ENCODE measurements at regions not wholly inside any gene's neighbourhood (a gene's known extent, or its start where the extent isn't known, plus 50 kb on each side); places are given as distances from the start of the nearest gene placed in this dataset.

- H3K4me3 ChIP-seq (ENCODE audit: low read depth, low read length) = no peak overlapping the region
- no peak for TF ChIP-seq CTCF (IDR thresholded peaks at IDR 0.05; ENCODE audit: low read depth, low read length)
- in situ Hi-C loops (cut with HindIII; ENCODE audit: low sequenced_read_pairs) = no loop called here
- no peak for DNase-seq (ENCODE audit: low read depth, low spot score)
Observed at GRCh38 chr1:218701131-218701530, 356.0 kb downstream of the TGFB2 start.

- in situ Hi-C loops (cut with HindIII; ENCODE audit: low sequenced_read_pairs) = no loop called here
Observed at GRCh38 chr1:218702775-218703174, 357.6 kb downstream of the TGFB2 start.

GRCh38 chr1:218703836-218704235, 358.7 kb downstream of the TGFB2 start:
- no peak for TF ChIP-seq CTCF (IDR thresholded peaks at IDR 0.05; ENCODE audit: low read depth, low read length)
- no peak for DNase-seq (ENCODE audit: low read depth, low spot score)
- H3K4me3 ChIP-seq (ENCODE audit: low read depth, low read length) = no peak overlapping the region
- in situ Hi-C loops (cut with HindIII; ENCODE audit: low sequenced_read_pairs) = no loop called here

More at GRCh38 chr1:218702775-218703174, 357.6 kb downstream of the TGFB2 start:
- no peak for TF ChIP-seq CTCF (IDR thresholded peaks at IDR 0.05; ENCODE audit: low read depth, low read length)
- H3K4me3 ChIP-seq (ENCODE audit: low read depth, low read length) = no peak overlapping the region
- DNase-seq (ENCODE audit: low read depth, low spot score) = no peak

- no peak for TF ChIP-seq CTCF (IDR thresholded peaks at IDR 0.05; ENCODE audit: low read depth, low read length)
- in situ Hi-C loops (cut with HindIII; ENCODE audit: low sequenced_read_pairs) = no loop called here
- DNase-seq (ENCODE audit: low read depth, low spot score) = peak; percentile 42
- no peak overlapping the region for H3K4me3 ChIP-seq (ENCODE audit: low read depth, low read length)
Observed at GRCh38 chr1:218705391-218705790, 360.3 kb downstream of the TGFB2 start.

- H3K4me3 ChIP-seq (ENCODE audit: low read depth, low read length) = no peak overlapping the region
- no peak for TF ChIP-seq CTCF (IDR thresholded peaks at IDR 0.05; ENCODE audit: low read depth, low read length)
- peak; percentile 99 for DNase-seq (ENCODE audit: low read depth, low spot score)
- in situ Hi-C loops (cut with HindIII; ENCODE audit: low sequenced_read_pairs) = no loop called here
Observed at GRCh38 chr1:218705911-218706893, 361.1 kb downstream of the TGFB2 start.

GRCh38 chr1:218711001-218711400, 365.9 kb downstream of the TGFB2 start:
- DNase-seq (ENCODE audit: low read depth, low spot score) = no peak
- no peak overlapping the region for H3K4me3 ChIP-seq (ENCODE audit: low read depth, low read length)
- no peak for TF ChIP-seq CTCF (IDR thresholded peaks at IDR 0.05; ENCODE audit: low read depth, low read length)
- in situ Hi-C loops (cut with HindIII; ENCODE audit: low sequenced_read_pairs) = no loop called here

All from astrocyte of the spinal cord (primary cell).